ENCODE measurements at regions not wholly inside any gene's neighbourhood (a gene's known extent, or its start where the extent isn't known, plus 50 kb on each side); places are given as distances from the start of the nearest gene placed in this dataset.

- H4K20me1 ChIP-seq (ENCODE audit: control insufficient read depth, insufficient read depth, low read length, poor library complexity, severe bottlenecking), result no peaks in the 10 kb centered on the region
- intact Hi-C loops (cut with micrococcal nuclease), result no loop called here
- Mint-ChIP-seq H3K4me1 (no peaks in the 10 kb centered on the region), H3K4me3 (no peak overlapping the region), H3K27me3 (no peaks in the 10 kb centered on the region), H3K27ac (no peak overlapping the region), H3K9me3 (ENCODE audit: insufficient read depth) (no peaks in the 10 kb centered on the region)
- no peaks in the 10 kb centered on the region for H3K27me3 ChIP-seq (replicated peaks in 1 of 4; ENCODE audit: control extremely low read depth in 1 of 4, control insufficient read depth in 3 of 4, insufficient read depth in 4 of 4, low read length in 3 of 4)
- ATAC-seq (ENCODE audit: low read depth), result no peak
- H3K27ac ChIP-seq (ENCODE audit: low read length in 2 of 2), result no peak overlapping the region
- H3K4me3 ChIP-seq (ENCODE audit: control extremely low read depth in 1 of 5, extremely low read depth in 1 of 5, insufficient read depth in 1 of 5, low read depth in 2 of 5, low read length in 4 of 5), result no peak overlapping the region
- no peak for DNase-seq
- TF ChIP-seq CTCF (IDR thresholded peaks at IDR 0.05) (no peak), EZH2 (IDR thresholded peaks at IDR 0.05; ENCODE audit: borderline replicate concordance, insufficient read depth, low read depth, low read length, poor library complexity, severe bottlenecking) (no peak)
- no peaks in the 10 kb centered on the region for H3K4me1 ChIP-seq (ENCODE audit: control insufficient read depth in 2 of 2, insufficient read depth in 2 of 2, low read length in 2 of 2)
- H3K4me2 ChIP-seq (replicated peaks; ENCODE audit: low read depth, low read length, poor library complexity, severe bottlenecking), result no peak overlapping the region
- no peak overlapping the region for H2AFZ ChIP-seq (ENCODE audit: insufficient read depth, low read depth, low read length, poor library complexity, severe bottlenecking)
- WGBS (ENCODE audit: insufficient coverage), result 68% methylated on average over 8 of the region's 8 CpGs
- no peaks in the 10 kb centered on the region for H3K79me2 ChIP-seq (ENCODE audit: control insufficient read depth, insufficient read depth, low read length)
- no peak overlapping the region for H3K9ac ChIP-seq (ENCODE audit: low read length)
- CTCF ChIA-PET, result no interaction called here
- POLR2A ChIA-PET, result no interaction called here
- no peaks in the 10 kb centered on the region for H3K9me3 ChIP-seq (ENCODE audit: control extremely low read depth in 1 of 3, control insufficient read depth in 2 of 3, insufficient read depth in 1 of 3, low read length in 2 of 3)
- no peaks in the 10 kb centered on the region for H3K36me3 ChIP-seq (replicated peaks in 1 of 2; ENCODE audit: control extremely low read depth in 1 of 2, control insufficient read depth in 1 of 2, extremely low read depth in 1 of 2, insufficient read depth in 2 of 2, low read length in 1 of 2)
These were observed 1321.8 kb downstream of the BRD1 start for GRCh38 chr22:48505891-48506290.

- 67% methylated on average over 7 of the region's 7 CpGs for WGBS (ENCODE audit: insufficient coverage)
- H3K27ac Mint-ChIP-seq, result no peak overlapping the region
- Histone ChIP-seq H3K36me3 (replicated peaks in 1 of 2; ENCODE audit: control extremely low read depth in 1 of 2, control insufficient read depth in 1 of 2, extremely low read depth in 1 of 2, insufficient read depth in 2 of 2, low read length in 1 of 2) (no peaks in the 10 kb centered on the region), H3K4me3 (ENCODE audit: control extremely low read depth in 1 of 5, extremely low read depth in 1 of 5, insufficient read depth in 1 of 5, low read depth in 2 of 5, low read length in 4 of 5) (no peak overlapping the region), H3K27ac (ENCODE audit: low read length in 2 of 2) (no peak overlapping the region), H3K27me3 (replicated peaks in 1 of 4; ENCODE audit: control extremely low read depth in 1 of 4, control insufficient read depth in 3 of 4, insufficient read depth in 4 of 4, low read length in 3 of 4) (no peaks in the 10 kb centered on the region), H4K20me1 (ENCODE audit: control insufficient read depth, insufficient read depth, low read length, poor library complexity, severe bottlenecking) (no peaks in the 10 kb centered on the region), H3K9me3 (ENCODE audit: control extremely low read depth in 1 of 3, control insufficient read depth in 2 of 3, insufficient read depth in 1 of 3, low read length in 2 of 3) (no peaks in the 10 kb centered on the region), H2AFZ (ENCODE audit: insufficient read depth, low read depth, low read length, poor library complexity, severe bottlenecking) (no peak overlapping the region), H3K9ac (ENCODE audit: low read length) (no peak overlapping the region), H3K4me2 (replicated peaks; ENCODE audit: low read depth, low read length, poor library complexity, severe bottlenecking) (no peak overlapping the region), H3K4me1 (ENCODE audit: control insufficient read depth in 2 of 2, insufficient read depth in 2 of 2, low read length in 2 of 2) (no peaks in the 10 kb centered on the region), H3K79me2 (ENCODE audit: control insufficient read depth, insufficient read depth, low read length) (no peaks in the 10 kb centered on the region)
- intact Hi-C loops (cut with micrococcal nuclease), result no loop called here
- no peaks in the 10 kb centered on the region for H3K9me3 Mint-ChIP-seq (ENCODE audit: insufficient read depth)
- TF ChIP-seq EZH2 (IDR thresholded peaks at IDR 0.05; ENCODE audit: borderline replicate concordance, insufficient read depth, low read depth, low read length, poor library complexity, severe bottlenecking), result no peak
- no peak for TF ChIP-seq CTCF (IDR thresholded peaks at IDR 0.05)
- DNase-seq, result no peak
- H3K27me3 Mint-ChIP-seq, result no peaks in the 10 kb centered on the region
- ATAC-seq (ENCODE audit: low read depth), result no peak
- ChIA-PET CTCF (interaction anchor here (1.2 kb wide), 1 partner anchor 10 kb away, joined by 3 read pairs; no protein-coding TSS in a partner anchor), POLR2A (no interaction called here)
- no peaks in the 10 kb centered on the region for H3K4me1 Mint-ChIP-seq
- no peak overlapping the region for H3K4me3 Mint-ChIP-seq
These were observed 1323.0 kb downstream of the BRD1 start for GRCh38 chr22:48504519-48505140.
